Raji (cell line): ENCODE measurements at regions not wholly inside any gene's neighbourhood (a gene's known extent, or its start where the extent isn't known, plus 50 kb on each side); places are given as distances from the start of the nearest gene placed in this dataset.

Experiments used
- POLR2A ChIP-seq: IDR thresholded peaks from 2 replicates; pipeline ENCODE4 v1.6.1; 2011; ENCODE audit warnings: low read depth, low read length, control low read depth; ENCODE audit not compliant: insufficient read depth

DNA sequence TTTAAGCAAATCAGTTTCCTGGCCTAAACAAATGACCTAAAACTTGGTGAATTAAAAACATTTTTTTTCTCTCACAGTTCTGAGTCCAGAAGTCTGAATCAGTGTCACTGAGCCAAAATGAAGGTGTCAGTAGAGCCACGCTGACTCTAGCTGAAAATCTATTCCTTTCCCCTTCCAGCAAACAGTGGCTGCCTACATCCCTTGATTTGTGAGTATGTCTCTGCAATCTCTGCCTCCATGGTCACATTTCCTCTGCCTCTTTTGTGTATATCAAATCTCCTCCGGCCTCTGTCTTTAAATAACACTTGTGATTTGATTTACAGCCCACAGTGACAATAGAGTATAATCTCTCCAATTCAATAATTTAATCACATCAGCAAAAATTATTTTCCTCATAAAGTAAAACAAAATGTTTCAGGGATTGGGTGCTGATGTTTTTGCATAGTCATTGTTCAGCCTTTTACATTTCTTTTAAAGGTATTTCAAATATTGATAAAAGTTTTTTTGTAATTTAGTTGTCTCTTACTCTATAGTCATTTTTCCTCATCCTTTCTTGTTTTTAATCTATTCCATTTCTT is 1715.4 kb downstream of the BRINP3 start:
- TF ChIP-seq POLR2A, result no peak

DNA sequence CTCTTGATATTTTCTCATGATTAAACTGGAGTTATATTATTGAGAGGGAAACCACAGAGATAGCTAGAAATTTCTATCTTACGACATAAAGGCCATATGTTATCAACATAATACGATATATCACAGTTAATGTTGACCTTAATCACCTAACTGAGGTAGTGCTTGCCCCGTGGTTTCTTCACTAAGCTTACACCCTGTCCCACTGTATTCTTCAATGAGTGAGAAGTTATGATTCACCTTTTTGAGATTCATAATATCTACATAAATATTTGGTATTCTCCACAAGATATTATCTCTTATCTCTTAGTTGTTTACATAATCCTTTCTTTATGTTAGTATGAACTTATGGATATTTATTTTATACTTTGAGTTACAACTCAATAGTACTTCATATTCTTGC is 1714.1 kb downstream of the BRINP3 start:
- TF ChIP-seq POLR2A, result no peak

- no peak for TF ChIP-seq POLR2A
Measured at GRCh38 chr1:188769181-188769580, 1708.5 kb downstream of the BRINP3 start.

DNA sequence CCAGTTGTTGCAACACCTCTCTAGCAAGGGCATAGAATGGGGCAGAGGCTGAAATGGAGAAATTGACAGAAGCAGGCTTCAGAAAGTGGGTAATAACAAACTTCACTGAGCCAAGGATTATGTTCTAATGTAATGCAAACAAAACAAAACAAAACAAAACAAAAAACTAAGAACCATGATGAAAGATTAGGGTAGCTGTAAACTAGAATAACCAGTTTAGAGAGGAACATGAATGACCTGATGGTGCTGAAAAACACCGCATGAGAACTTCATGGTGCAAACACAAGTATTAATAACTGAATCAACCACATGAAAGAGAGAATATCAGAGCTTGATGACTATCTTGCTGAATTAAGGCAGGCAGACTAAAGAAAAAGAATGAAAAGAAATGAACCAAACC is 1707.7 kb downstream of the BRINP3 start:
- no peak for TF ChIP-seq POLR2A

DNA sequence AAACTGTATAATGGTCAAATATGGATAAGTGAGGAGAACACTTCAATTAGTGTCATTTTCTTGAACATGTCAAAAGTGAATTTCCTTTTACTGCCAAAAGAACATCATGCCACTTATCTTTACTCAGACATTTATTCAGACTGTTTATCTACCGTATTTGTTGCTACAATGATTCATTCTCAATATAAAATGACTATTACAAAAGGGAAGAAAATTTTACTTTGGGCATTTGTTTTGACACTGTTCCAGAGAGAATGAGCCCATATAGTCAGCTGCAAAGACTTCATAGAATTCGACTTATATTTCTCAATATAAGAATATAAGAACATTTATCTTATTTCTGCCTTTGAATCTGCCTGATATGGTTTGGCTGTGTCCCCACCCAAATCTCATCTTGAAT is 1699.1 kb downstream of the BRINP3 start:
- no peak for TF ChIP-seq POLR2A

- TF ChIP-seq POLR2A, result no peak
Measured at GRCh38 chr1:188782220-188782841, 1695.3 kb downstream of the BRINP3 start.

DNA sequence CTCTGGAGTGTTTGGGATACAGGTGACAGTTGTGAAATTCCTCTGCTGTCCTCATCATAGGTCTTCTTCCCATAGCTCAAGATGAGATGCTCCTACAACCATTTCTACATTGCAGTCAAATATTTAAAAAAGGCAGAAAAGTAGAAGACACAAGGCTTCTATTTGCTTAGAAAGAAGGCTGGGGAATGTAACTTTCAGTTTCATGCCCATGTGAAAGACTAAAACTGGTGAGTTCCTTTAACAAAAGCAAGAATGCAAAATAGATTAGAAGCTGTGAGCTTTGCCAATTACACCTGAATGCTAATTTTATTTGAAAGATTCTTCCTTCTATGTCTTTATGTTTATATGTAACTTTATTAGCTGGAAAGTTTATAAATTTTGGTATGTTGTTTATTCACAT is 1682.7 kb downstream of the BRINP3 start:
- no peak for TF ChIP-seq POLR2A

- TF ChIP-seq POLR2A, result no peak
Measured at GRCh38 chr1:188817814-188818213, 1659.8 kb downstream of the BRINP3 start.

DNA sequence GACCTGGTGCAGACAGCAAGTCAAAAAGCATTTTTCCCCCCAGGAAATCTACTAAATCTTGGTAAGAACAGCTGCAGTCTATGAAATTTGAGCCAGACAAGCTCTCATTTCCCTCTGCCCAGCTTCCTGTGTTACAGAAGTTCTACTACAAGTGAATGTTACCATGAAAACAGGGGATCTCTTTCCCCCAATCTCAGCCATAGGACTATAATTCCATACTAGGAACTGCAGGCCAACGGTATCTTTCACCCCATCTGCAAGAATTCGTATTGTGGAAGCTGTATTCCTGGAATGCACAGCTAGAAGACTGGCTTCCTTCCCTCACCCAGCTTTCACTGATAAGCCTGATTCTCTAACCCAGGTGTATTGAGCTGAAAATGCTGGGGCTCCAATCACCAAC is 1655.4 kb downstream of the BRINP3 start:
- TF ChIP-seq POLR2A, result no peak

- TF ChIP-seq POLR2A, result no peak
Measured at GRCh38 chr1:188825471-188825870, 1652.2 kb downstream of the BRINP3 start.

- no peak for TF ChIP-seq POLR2A
Measured at GRCh38 chr1:188826800-188827199, 1650.9 kb downstream of the BRINP3 start.

DNA sequence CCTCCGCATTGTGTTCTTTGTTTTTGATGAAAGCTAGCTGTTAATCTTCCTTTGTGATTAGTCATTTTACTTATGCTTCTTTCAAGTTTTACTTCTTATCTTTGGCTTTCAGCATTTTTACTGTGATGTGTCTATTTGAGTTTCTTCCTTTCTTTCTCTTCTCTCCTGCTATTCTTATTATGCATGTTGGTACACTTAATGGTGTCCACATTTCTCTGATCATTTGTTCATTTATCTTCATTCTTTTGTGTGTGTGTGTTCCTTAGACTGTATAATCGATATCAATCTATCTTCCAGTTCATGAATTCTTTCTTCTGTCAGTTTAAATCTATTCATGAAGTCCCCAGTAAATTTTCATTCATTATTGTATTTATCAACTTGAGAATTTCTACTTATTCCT is 1650.3 kb downstream of the BRINP3 start:
- no peak for TF ChIP-seq POLR2A

- no peak for TF ChIP-seq POLR2A
Measured at GRCh38 chr1:188846468-188846867, 1631.2 kb downstream of the BRINP3 start.

DNA sequence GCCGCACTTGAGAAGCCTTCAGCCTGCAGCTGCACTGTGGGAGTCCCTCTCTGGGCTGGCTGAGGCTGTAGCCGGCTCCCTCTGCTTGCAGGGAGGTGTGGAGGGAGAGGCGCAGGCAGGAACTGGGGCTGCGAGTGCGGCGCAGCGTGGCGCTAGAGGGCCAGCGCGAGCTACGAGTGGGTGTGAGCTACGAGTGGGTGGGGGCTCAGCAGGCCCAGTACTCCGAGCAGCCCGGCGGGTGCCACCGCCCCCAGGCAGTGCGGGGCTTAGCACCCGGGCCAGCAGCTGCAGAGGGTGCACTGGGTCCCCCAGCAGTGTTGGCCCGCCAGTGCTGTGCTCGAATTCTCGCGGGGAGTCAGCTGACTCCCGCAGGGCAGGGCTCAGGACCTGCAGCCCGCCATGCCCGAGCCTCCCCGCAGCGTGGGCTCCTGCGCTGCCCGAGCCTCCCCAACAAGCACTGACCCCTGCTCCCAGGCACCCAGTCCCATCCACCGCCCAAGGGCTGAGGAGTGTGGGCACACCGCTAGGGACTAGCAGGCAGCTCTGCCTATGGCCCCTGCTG is 1620.1 kb downstream of the BRINP3 start:
- no peak for TF ChIP-seq POLR2A

DNA sequence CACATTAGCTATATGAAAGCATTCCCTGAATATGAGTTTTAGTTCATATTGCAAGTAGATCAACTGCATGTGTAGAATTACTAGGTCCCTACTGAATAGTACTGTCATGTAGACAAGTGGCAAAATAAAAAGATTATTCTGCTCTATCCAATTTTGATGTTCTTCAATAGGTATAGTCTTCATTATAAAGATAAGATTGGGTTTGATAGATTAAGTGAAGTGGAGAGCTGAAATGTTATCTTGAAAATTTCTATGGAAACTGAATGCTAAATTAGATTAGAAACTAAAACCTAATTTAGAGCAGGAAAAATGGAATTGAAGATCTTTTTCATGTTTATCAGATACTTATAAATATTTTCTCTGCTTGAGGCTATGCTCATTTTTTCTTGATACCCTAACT is 1610.0 kb downstream of the BRINP3 start:
- TF ChIP-seq POLR2A, result no peak

DNA sequence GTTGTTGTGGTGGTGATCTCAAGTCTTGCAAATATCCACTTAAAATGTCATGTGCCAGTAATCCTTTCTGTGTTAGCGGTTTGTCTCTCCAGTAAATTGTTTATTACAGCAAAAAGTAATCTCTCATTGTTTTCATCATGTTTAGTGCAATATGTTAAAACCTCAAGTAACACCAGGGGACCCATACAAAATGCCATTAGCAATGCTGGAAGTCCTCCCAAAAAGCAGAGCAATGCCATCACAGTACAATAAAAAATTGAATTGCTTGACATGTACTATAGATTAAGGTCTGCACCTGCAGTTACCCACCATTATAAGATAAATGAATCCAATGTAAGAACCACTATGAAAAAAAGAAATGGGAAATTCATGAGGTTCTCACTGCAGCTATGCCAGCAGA is 1606.5 kb downstream of the BRINP3 start:
- TF ChIP-seq POLR2A, result no peak

GRCh38 chr1:188872376-188872775 is 1605.3 kb downstream of the BRINP3 start:
- no peak for TF ChIP-seq POLR2A

DNA sequence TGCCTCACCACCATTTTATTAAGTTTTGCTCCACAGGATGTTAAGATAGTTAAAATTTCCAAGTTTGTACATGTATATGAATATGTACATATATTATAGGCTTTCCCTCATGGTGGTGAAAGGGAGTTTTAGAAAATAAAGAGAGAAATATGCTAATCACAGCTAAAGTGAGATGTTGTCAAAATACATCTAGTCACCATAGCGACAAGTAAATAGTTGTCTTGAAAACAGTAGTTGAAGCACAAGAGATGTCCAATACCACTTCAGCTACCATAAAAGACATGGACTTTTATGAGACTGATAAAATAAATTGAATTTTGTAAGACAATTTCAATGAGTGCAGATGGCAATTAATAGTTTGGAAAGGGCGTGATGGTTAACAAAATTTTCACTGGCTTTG is 1600.0 kb downstream of the BRINP3 start:
- no peak for TF ChIP-seq POLR2A

DNA sequence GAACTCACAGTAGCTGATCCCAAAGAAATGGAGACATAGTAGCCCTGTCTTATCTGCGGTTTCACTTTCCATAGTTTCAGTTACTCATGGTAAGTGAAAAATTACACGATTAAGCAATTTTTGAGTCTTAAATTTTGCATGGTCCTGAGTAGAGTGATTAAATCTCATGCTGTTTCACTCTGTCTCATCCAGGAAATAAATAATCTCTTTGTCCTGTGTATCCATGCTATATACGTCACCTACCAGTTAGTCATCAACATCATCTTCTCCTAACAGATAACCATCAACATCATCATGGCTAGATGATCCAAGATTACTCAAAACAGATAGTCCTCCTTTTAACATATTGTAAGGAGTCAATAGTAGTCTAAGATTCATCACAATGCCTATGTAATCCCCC is 1589.3 kb downstream of the BRINP3 start:
- TF ChIP-seq POLR2A, result no peak
